K562 (cell line): ENCODE measurements at regions not wholly inside any gene's neighbourhood (a gene's known extent, or its start where the extent isn't known, plus 50 kb on each side); places are given as distances from the start of the nearest gene placed in this dataset.

ENCODE experiments used
- BHLHE40 ChIP-seq: IDR thresholded peaks from 2 replicates; pipeline ENCODE4 v1.6.1; 2011; ENCODE audit warnings: low read length, improper control_type of control experiment
- POLR3G ChIP-seq: IDR thresholded peaks from 2 replicates; pipeline ENCODE4 v1.6.1; 2011; ENCODE audit not compliant: insufficient read length, insufficient replicate concordance; ENCODE audit errors: extremely low read depth
- TSC22D4 ChIP-seq: fragments of 450-650 bp; IDR thresholded peaks from 2 replicates; pipeline ENCODE4 v1.6.1; 2016; ENCODE audit warnings: missing genetic modification characterization, missing biosample characterization, control low read depth
- ZNF79 ChIP-seq: fragments of 250-450 bp; sonication (Bioruptor Pico); IDR thresholded peaks from 2 replicates; pipeline ENCODE4 v1.4.0; 2020; ENCODE audit warnings: low read depth, mild to moderate bottlenecking, moderate library complexity
- TF ChIP-seq, protein P1 (sequence below): sonication (generic); formaldehyde crosslinking; IDR thresholded peaks from 2 replicates; pipeline ENCODE4 v1.5.0; 2020; ENCODE audit warnings: missing genetic modification reagents
- TF ChIP-seq, protein P2 (sequence below), 2 experiments: fragments of 450-650 bp; formaldehyde crosslinking in 1 of 2; IDR thresholded peaks; 2 replicates each; pipeline versions ENCODE4 v1.4.0 to v1.6.1; 2014 to 2020; ENCODE audit warnings: mild to moderate bottlenecking in 2 of 2, borderline replicate concordance in 1 of 2, low read depth in 1 of 2

DNA sequence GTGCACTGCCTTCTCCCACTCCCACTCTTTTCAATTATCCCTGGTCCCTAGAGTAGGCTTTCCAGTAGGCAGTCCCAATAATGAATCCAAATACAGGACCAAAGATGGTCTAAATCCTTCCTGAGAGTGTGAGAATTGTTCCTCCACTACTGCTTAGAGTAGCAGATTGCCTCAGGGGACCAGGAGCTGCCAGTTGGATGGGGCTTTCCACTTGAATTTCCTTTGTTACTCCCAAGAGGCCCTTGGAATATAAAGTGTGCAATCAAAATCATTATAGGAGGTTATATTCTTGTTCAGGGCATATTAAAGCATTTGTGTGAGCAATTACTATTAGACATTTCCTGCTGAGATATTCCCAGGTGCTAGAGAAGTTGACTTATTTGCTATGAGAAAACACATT lies 156.6 kb upstream of the TLL1 start:
- TF ChIP-seq TSC22D4 (tag) (no peak), POLR3G (no peak), ZNF79 (no peak), BHLHE40 (no peak)
- TF ChIP-seq, protein P1, sequence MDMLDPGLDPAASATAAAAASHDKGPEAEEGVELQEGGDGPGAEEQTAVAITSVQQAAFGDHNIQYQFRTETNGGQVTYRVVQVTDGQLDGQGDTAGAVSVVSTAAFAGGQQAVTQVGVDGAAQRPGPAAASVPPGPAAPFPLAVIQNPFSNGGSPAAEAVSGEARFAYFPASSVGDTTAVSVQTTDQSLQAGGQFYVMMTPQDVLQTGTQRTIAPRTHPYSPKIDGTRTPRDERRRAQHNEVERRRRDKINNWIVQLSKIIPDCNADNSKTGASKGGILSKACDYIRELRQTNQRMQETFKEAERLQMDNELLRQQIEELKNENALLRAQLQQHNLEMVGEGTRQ (CRISPR knock-in tag) = no peak
- TF ChIP-seq, protein P2, sequence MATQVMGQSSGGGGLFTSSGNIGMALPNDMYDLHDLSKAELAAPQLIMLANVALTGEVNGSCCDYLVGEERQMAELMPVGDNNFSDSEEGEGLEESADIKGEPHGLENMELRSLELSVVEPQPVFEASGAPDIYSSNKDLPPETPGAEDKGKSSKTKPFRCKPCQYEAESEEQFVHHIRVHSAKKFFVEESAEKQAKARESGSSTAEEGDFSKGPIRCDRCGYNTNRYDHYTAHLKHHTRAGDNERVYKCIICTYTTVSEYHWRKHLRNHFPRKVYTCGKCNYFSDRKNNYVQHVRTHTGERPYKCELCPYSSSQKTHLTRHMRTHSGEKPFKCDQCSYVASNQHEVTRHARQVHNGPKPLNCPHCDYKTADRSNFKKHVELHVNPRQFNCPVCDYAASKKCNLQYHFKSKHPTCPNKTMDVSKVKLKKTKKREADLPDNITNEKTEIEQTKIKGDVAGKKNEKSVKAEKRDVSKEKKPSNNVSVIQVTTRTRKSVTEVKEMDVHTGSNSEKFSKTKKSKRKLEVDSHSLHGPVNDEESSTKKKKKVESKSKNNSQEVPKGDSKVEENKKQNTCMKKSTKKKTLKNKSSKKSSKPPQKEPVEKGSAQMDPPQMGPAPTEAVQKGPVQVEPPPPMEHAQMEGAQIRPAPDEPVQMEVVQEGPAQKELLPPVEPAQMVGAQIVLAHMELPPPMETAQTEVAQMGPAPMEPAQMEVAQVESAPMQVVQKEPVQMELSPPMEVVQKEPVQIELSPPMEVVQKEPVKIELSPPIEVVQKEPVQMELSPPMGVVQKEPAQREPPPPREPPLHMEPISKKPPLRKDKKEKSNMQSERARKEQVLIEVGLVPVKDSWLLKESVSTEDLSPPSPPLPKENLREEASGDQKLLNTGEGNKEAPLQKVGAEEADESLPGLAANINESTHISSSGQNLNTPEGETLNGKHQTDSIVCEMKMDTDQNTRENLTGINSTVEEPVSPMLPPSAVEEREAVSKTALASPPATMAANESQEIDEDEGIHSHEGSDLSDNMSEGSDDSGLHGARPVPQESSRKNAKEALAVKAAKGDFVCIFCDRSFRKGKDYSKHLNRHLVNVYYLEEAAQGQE (IDR thresholded peaks at IDR 0.05; ENCODE audit: borderline replicate concordance) = no peak
- TF ChIP-seq, protein P2 (CRISPR knock-in tag; IDR thresholded peaks at IDR 0.05; ENCODE audit: low read depth) = no peak
